Left lung (tissue), 4 donors: ENCODE measurements at regions not wholly inside any gene's neighbourhood (a gene's known extent, or its start where the extent isn't known, plus 50 kb on each side); places are given as distances from the start of the nearest gene placed in this dataset.

ENCODE experiments used
- ATAC-seq: fragments of 200-7000 bp; cut with Tn5 transposase; one replicate; pipeline ENCODE4 v1.9.1; 2020; ENCODE audit warnings: moderate library complexity
- DNase-seq, 4 donors: peaks; one replicate each; pipeline ENCODE4 v3.0.0-alpha.2; 2013 to 2020
- H3K27ac ChIP-seq, 2 donors: fragments of 200-600 bp; sonication (generic) in 1 of 2; one replicate each; pipeline versions ENCODE4 v1.5.0 to v1.8.0; 2020 to 2021
- H3K27me3 ChIP-seq, 2 donors: fragments of 200-600 bp; sonication (generic) in 1 of 2; one replicate each; pipeline versions ENCODE4 v1.5.0 to v1.8.0; 2020 to 2021
- H3K36me3 ChIP-seq, 2 donors: fragments of 200-600 bp; sonication (generic) in 1 of 2; one replicate each; pipeline versions ENCODE4 v1.5.0 to v1.8.0; 2020 to 2021
- H3K4me1 ChIP-seq, 2 donors: fragments of 200-600 bp; one replicate each; pipeline ENCODE4 v1.8.0; 2021
- H3K4me3 ChIP-seq, 2 donors: fragments of 200-600 bp; sonication (generic) in 1 of 2; one replicate each; pipeline versions ENCODE4 v1.5.0 to v1.8.0; 2020 to 2021; ENCODE audit warnings: mild to moderate bottlenecking in 1 of 2
- H3K9me3 ChIP-seq, 2 donors: fragments of 200-600 bp; sonication (generic) in 1 of 2; one replicate each; pipeline versions ENCODE4 v1.5.0 to v1.8.0; 2020 to 2021
- CTCF ChIP-seq, 2 donors: fragments of 200-600 bp; sonication (generic) in 1 of 2; IDR thresholded peaks; one replicate each; pipeline versions ENCODE4 v1.5.0 to v1.8.0; 2021; ENCODE audit warnings: antibody characterized with exemption in 2 of 2
- intact Hi-C, 2 donors: fragments of 100-400 bp; cut with DNase I; formaldehyde crosslinking; loops; one replicate each; pipeline versions ENCODE4 v1.11.2 to v1.14.2; 2022
- donor health status: DM: no; HTN: yes; CAD: no.
- donor health status: DM: no; HTN: no; CAD: no.

- no peaks in the 10 kb centered on the region for H3K4me1 ChIP-seq
- no peak overlapping the region for H3K4me3 ChIP-seq
- H3K27me3 ChIP-seq = no peaks in the 10 kb centered on the region
- intact Hi-C loops = no loop called here
- DNase-seq = peak in 1 of 4 donors; percentile 73
- no peaks in the 10 kb centered on the region for H3K9me3 ChIP-seq
- ATAC-seq = no peak
- no peak for TF ChIP-seq CTCF (IDR thresholded peaks at IDR 0.05)
- no peak overlapping the region for H3K27ac ChIP-seq
- no peaks in the 10 kb centered on the region for H3K36me3 ChIP-seq
These were observed 1981.3 kb upstream of the IGFBP7 start for GRCh38 chr4:59091146-59092142.

GRCh38 chr4:59094505-59094904, 1984.3 kb upstream of the IGFBP7 start:
- no peak for TF ChIP-seq CTCF (IDR thresholded peaks at IDR 0.05)
- DNase-seq = no peak
- H3K27ac ChIP-seq = no peak overlapping the region
- H3K27me3 ChIP-seq = no peaks in the 10 kb centered on the region
- no peak overlapping the region for H3K4me3 ChIP-seq
- H3K4me1 ChIP-seq = no peaks in the 10 kb centered on the region
- no peak for ATAC-seq
- no peaks in the 10 kb centered on the region for H3K9me3 ChIP-seq
- H3K36me3 ChIP-seq = no peaks in the 10 kb centered on the region
- intact Hi-C loops = no loop called here

GRCh38 chr4:59102311-59102710, 1992.1 kb upstream of the IGFBP7 start:
- H3K4me1 ChIP-seq = no peaks in the 10 kb centered on the region
- H3K9me3 ChIP-seq = no peaks in the 10 kb centered on the region
- TF ChIP-seq CTCF (IDR thresholded peaks at IDR 0.05) = no peak
- no peak overlapping the region for H3K27ac ChIP-seq
- H3K27me3 ChIP-seq = no peaks in the 10 kb centered on the region
- intact Hi-C loops = no loop called here
- ATAC-seq (no peak), DNase-seq (no peak)
- H3K36me3 ChIP-seq = no peaks in the 10 kb centered on the region
- no peak overlapping the region for H3K4me3 ChIP-seq

GRCh38 chr4:59120287-59120814, 2010.2 kb upstream of the IGFBP7 start:
- DNase-seq (no peak), ATAC-seq (no peak)
- Histone ChIP-seq H3K27ac (no peak overlapping the region), H3K4me1 (no peaks in the 10 kb centered on the region), H3K4me3 (no peak overlapping the region), H3K27me3 (no peaks in the 10 kb centered on the region), H3K9me3 (no peaks in the 10 kb centered on the region), H3K36me3 (no peaks in the 10 kb centered on the region)
- intact Hi-C loops = no loop called here
- no peak for TF ChIP-seq CTCF (IDR thresholded peaks at IDR 0.05)

- ATAC-seq = no peak
These were observed 2012.4 kb upstream of the IGFBP7 start for GRCh38 chr4:59122626-59123025.

More at GRCh38 chr4:59122626-59123025, 2012.4 kb upstream of the IGFBP7 start:
- intact Hi-C loops = no loop called here
- no peaks in the 10 kb centered on the region for H3K27me3 ChIP-seq
- TF ChIP-seq CTCF (IDR thresholded peaks at IDR 0.05) = no peak
- no peak overlapping the region for H3K27ac ChIP-seq
- H3K36me3 ChIP-seq = no peaks in the 10 kb centered on the region
- DNase-seq = no peak
- no peak overlapping the region for H3K4me3 ChIP-seq
- no peaks in the 10 kb centered on the region for H3K9me3 ChIP-seq
- no peaks in the 10 kb centered on the region for H3K4me1 ChIP-seq
